ENCODE measurements at regions not wholly inside any gene's neighbourhood (a gene's known extent, or its start where the extent isn't known, plus 50 kb on each side); places are given as distances from the start of the nearest gene placed in this dataset.

GRCh38 chr5:60403343-60404006 lies 296.5 kb downstream of the DEPDC1B start (continued):
- 0 out of 2 replicates have a peak, but pooled peaks have one; percentile 55 for TF ChIP-seq RERE (CRISPR knock-in tag; IDR thresholded peaks at IDR 0.05; ENCODE audit: low read depth)
- peak; percentile 61; the same call in 1 of the 2 replicates for TF ChIP-seq ZNF614 (CRISPR knock-in tag; IDR thresholded peaks at IDR 0.05; ENCODE audit: borderline replicate concordance)
- TF ChIP-seq ZFP91 (CRISPR knock-in tag; IDR thresholded peaks at IDR 0.05; ENCODE audit: borderline replicate concordance), result no peak
- peak; percentile 36; the same call in 1 of the 2 replicates for TF ChIP-seq DRAP1 (CRISPR knock-in tag; IDR thresholded peaks at IDR 0.05)
- TF ChIP-seq POGZ (CRISPR knock-in tag; IDR thresholded peaks at IDR 0.05), result peak; percentile 71
- no peak for TF ChIP-seq GPN1 (CRISPR knock-in tag; IDR thresholded peaks at IDR 0.05; ENCODE audit: borderline replicate concordance)
- TF ChIP-seq ZBTB43 (CRISPR knock-in tag; conservative IDR thresholded peaks at IDR 0.05), result no peak
- peak; percentile 57; the same call in 1 of the 2 replicates for TF ChIP-seq FOXA3 (CRISPR knock-in tag; IDR thresholded peaks at IDR 0.05)
- peak; percentile 91 for TF ChIP-seq SOX5 (CRISPR knock-in tag; IDR thresholded peaks at IDR 0.05; ENCODE audit: borderline replicate concordance)
- peak; percentile 97 for TF ChIP-seq ZNF317 (CRISPR knock-in tag; IDR thresholded peaks at IDR 0.05)
- no peak for TF ChIP-seq NBN (conservative IDR thresholded peaks at IDR 0.05)
- peak; percentile 94 for TF ChIP-seq CEBPG (CRISPR knock-in tag; IDR thresholded peaks at IDR 0.05)
- no peak for TF ChIP-seq RBM22 (optimal IDR thresholded peaks at IDR 0.05; ENCODE audit: low read length)
- TF ChIP-seq LBX2 (CRISPR knock-in tag; IDR thresholded peaks at IDR 0.05; ENCODE audit: borderline replicate concordance), result no peak
- TF ChIP-seq ZSCAN5A (CRISPR knock-in tag; IDR thresholded peaks at IDR 0.05; ENCODE audit: borderline replicate concordance), result peak; percentile 87; the same call in 1 of the 2 replicates
- 0 out of 2 replicates have a peak, but pooled peaks have one; percentile 40 for TF ChIP-seq MED1 (CRISPR knock-in tag; IDR thresholded peaks at IDR 0.05)
- peak; percentile 61; the same call in 1 of the 2 replicates for TF ChIP-seq TFDP1 (CRISPR knock-in tag; IDR thresholded peaks at IDR 0.05; ENCODE audit: borderline replicate concordance)
- no peak for TF ChIP-seq PHF20 (CRISPR knock-in tag; IDR thresholded peaks at IDR 0.05)
